Heart left ventricle (tissue), 16 donors: ENCODE measurements at regions not wholly inside any gene's neighbourhood (a gene's known extent, or its start where the extent isn't known, plus 50 kb on each side); places are given as distances from the start of the nearest gene placed in this dataset.

Experiments used
- ATAC-seq, 4 donors: fragments of 200-7000 bp; cut with Tn5 transposase; one replicate each; pipeline ENCODE4 v1.9.1; 2020 to 2022; ENCODE audit warnings: moderate library complexity in 4 of 4, mild to moderate bottlenecking in 3 of 4, moderate number of reproducible peaks in 1 of 4
- DNase-seq, 5 donors: peaks; one replicate each; pipeline ENCODE4 v3.0.0-alpha.2; 2020
- H3K27ac ChIP-seq, 12 donors: fragments of 200-600 bp; sonication (generic) in 4 of 12; one replicate each; pipeline versions ENCODE4 v1.5.0 to v1.8.0; 2016 to 2022; ENCODE audit warnings: mild to moderate bottlenecking in 2 of 12
- H3K27me3 ChIP-seq, 9 donors: fragments of 200-600 bp; sonication (generic) in 2 of 9; one replicate each; pipeline versions ENCODE4 v1.5.1 to v1.8.0; 2016 to 2022; ENCODE audit warnings: mild to moderate bottlenecking in 3 of 9
- H3K36me3 ChIP-seq, 9 donors: fragments of 200-600 bp; sonication (generic) in 2 of 9; one replicate each; pipeline versions ENCODE4 v1.5.0 to v1.8.0; 2018 to 2022; ENCODE audit warnings: mild to moderate bottlenecking in 2 of 9
- H3K4me1 ChIP-seq, 12 donors: fragments of 200-600 bp; sonication (generic) in 4 of 12; one replicate each; pipeline versions ENCODE4 v1.5.0 to v1.8.0; 2016 to 2022; ENCODE audit warnings: mild to moderate bottlenecking in 3 of 12
- H3K4me3 ChIP-seq, 12 donors: fragments of 200-600 bp; sonication (generic) in 4 of 12; one replicate each; pipeline versions ENCODE4 v1.5.0 to v1.8.0; 2017 to 2022; ENCODE audit warnings: mild to moderate bottlenecking in 9 of 12, moderate library complexity in 4 of 12
- H3K9me3 ChIP-seq, 12 donors: fragments of 200-600 bp; sonication (generic) in 4 of 12; one replicate each; pipeline versions ENCODE4 v1.5.0 to v1.8.0; 2016 to 2022; ENCODE audit warnings: mild to moderate bottlenecking in 1 of 12
- CTCF ChIP-seq, 12 donors: fragments of 200-600 bp; sonication (generic) in 4 of 12; IDR thresholded peaks; one replicate each; pipeline versions ENCODE4 v1.5.0 to v1.8.0; 2018 to 2022; ENCODE audit warnings: antibody characterized with exemption in 12 of 12, mild to moderate bottlenecking in 5 of 12
- POLR2A ChIP-seq, 2 donors: fragments of 450-650 bp; IDR thresholded peaks; one replicate each; pipeline ENCODE4 v1.6.1; 2017; ENCODE audit warnings: antibody characterized with exemption in 2 of 2, mild to moderate bottlenecking in 2 of 2, moderate library complexity in 2 of 2
- WGBS, 4 donors: extraction: QIAGEN DNeasy Blood & Tissue Kit in 2 of 4; methylation state at CpG; one replicate each; pipeline versions ENCODE4 v1.1.5 to v1.1.7; 2013 to 2018; 5-methylcytosine and 5-hydroxymethylcytosine counted together
- intact Hi-C, 10 donors: fragments of 100-400 bp; cut with DNase I; formaldehyde crosslinking; loops; one replicate each; pipeline versions ENCODE4 v1.11.1 to v1.14.2; 2022
- donor health status: ischemic (EF 13 %, LVEDD 7.1; RV severe dilation, severe dysfunction).
- donor health status: healthy with polysubstance abuse.
- donor health status: DM: no; HTN: yes; CAD: no.
- donor health status: DM: no; HTN: no; CAD: no.
- donor health status: ischemic (EF 25% LVEDD 6.9; RV normal size, moderate dysfunction).
- donor health status: ischemic (EF 25% LVEDD 5.7; RV mildly dilated, moderate dysfunction).
- donor health status: healthy.
- donor health status: DM: yes; HTN: yes; CAD: no.
- donor health status: ischemic (EF 35%, LVEDD 5.7; RV mildly dilated, moderate dysfunction).
- donor health status: nonischemic (EF 11% LVEDD 7.7; RV severe dilation, severe dysfunction).
- donor health status: DM: yes; HTN: yes; CAD: no.
- donor health status: PGD.
- donor health status: ischemic (EF 29% LVEDD 5.4; RV normal size, mild dysfunction).
- donor health status: nonischemic (EF 23%, LVEDD 6.1; RV moderate dilation, normal function).

GRCh38 chr10:78427497-78428031 is 393.9 kb downstream of the RPS24 start:
- 84 to 98% (median 94%) methylated on average over 2 of the region's 2 CpGs for WGBS, 4 donors
- Histone ChIP-seq H3K4me3 (no peak overlapping the region), H3K4me1 (peaks cover 0 to 4% (median under 1%) of the 10 kb centered on the region in 12 donors), H3K27me3 (no peaks in the 10 kb centered on the region), H3K27ac (no peak overlapping the region), H3K9me3 (peaks cover 0 to 28% (median 10%) of the 10 kb centered on the region in 12 donors), H3K36me3 (no peaks in the 10 kb centered on the region)
- no peak for DNase-seq
- ATAC-seq, result no peak
- intact Hi-C loops, result no loop called here
- TF ChIP-seq POLR2A (IDR thresholded peaks at IDR 0.05) (no peak), CTCF (IDR thresholded peaks at IDR 0.05) (no peak)

GRCh38 chr10:78428579-78428978 is 394.9 kb downstream of the RPS24 start:
- WGBS, 4 donors, result 82 to 92% (median 90%) methylated on average over 2 of the region's 2 CpGs
- ATAC-seq (no peak), DNase-seq (no peak)
- intact Hi-C loops, result no loop called here
- Histone ChIP-seq H3K4me1 (peaks cover 0 to 14% (median 10%) of the 10 kb centered on the region in 12 donors), H3K36me3 (no peaks in the 10 kb centered on the region), H3K9me3 (peaks cover 0 to 28% (median 10%) of the 10 kb centered on the region in 12 donors), H3K4me3 (no peak overlapping the region), H3K27me3 (no peaks in the 10 kb centered on the region), H3K27ac (no peak overlapping the region)
- TF ChIP-seq CTCF (IDR thresholded peaks at IDR 0.05), result no peak
- no peak for TF ChIP-seq POLR2A (IDR thresholded peaks at IDR 0.05)

GRCh38 chr10:78429984-78430383 is 396.3 kb downstream of the RPS24 start:
- 81 to 88% (median 85%) methylated on average over 3 of the region's 3 CpGs for WGBS, 4 donors
- DNase-seq (no peak), ATAC-seq (no peak)
- TF ChIP-seq CTCF (IDR thresholded peaks at IDR 0.05) (no peak), POLR2A (IDR thresholded peaks at IDR 0.05) (no peak)
- Histone ChIP-seq H3K27ac (no peak overlapping the region), H3K36me3 (no peaks in the 10 kb centered on the region), H3K4me1 (peaks cover 0 to 28% (median 19%) of the 10 kb centered on the region in 12 donors), H3K4me3 (no peak overlapping the region), H3K9me3 (peaks cover 0 to 21% (median 9%) of the 10 kb centered on the region in 12 donors), H3K27me3 (no peaks in the 10 kb centered on the region)
- intact Hi-C loops, result loop anchor here in 1 of 10 donors (10.0 kb wide), 2 partner anchors 385 to 635 kb away; partner anchors contain the start of gene ZMIZ1

GRCh38 chr10:78432583-78432982 is 398.9 kb downstream of the RPS24 start:
- intact Hi-C loops, result loop anchor here in 1 of 10 donors (10.0 kb wide), 2 partner anchors 388 to 632 kb away; partner anchors contain the start of gene ZMIZ1
- H3K9me3 ChIP-seq, result peaks cover 0 to 6% (median 0%) of the 10 kb centered on the region in 12 donors

More at GRCh38 chr10:78432583-78432982, 398.9 kb downstream of the RPS24 start:
- 67 to 78% (median 74%) methylated on average over 2 of the region's 2 CpGs for WGBS, 4 donors
- DNase-seq, result no peak
- ATAC-seq, result peak in 3 of 4 donors; percentile 47 to 49 (median 47)
- no peaks in the 10 kb centered on the region for H3K36me3 ChIP-seq
- H3K4me1 ChIP-seq, result peaks cover 0 to 39% (median 21%) of the 10 kb centered on the region in 12 donors
- H3K27me3 ChIP-seq, result no peaks in the 10 kb centered on the region
- no peak overlapping the region for H3K4me3 ChIP-seq
- peak overlapping the region in 6 of 12 donors; percentile 17 to 58 (median 32) for H3K27ac ChIP-seq
- TF ChIP-seq POLR2A (IDR thresholded peaks at IDR 0.05), result no peak
- TF ChIP-seq CTCF (IDR thresholded peaks at IDR 0.05), result peak in 5 of 12 donors; percentile 18 to 30 (median 23)
